ENCODE measurements at regions not wholly inside any gene's neighbourhood (a gene's known extent, or its start where the extent isn't known, plus 50 kb on each side); places are given as distances from the start of the nearest gene placed in this dataset.

- Histone ChIP-seq H3K9me2 (ENCODE audit: insufficient read depth, low read length) (no peaks in the 10 kb centered on the region), H3K79me2 (replicated peaks; ENCODE audit: insufficient read depth, low read length) (no peaks in the 10 kb centered on the region), H2AFZ (ENCODE audit: low read depth, low read length) (no peak overlapping the region), H4K20me1 (ENCODE audit: insufficient read depth) (no peaks in the 10 kb centered on the region), H3K9me3 (ENCODE audit: low read length) (no peaks in the 10 kb centered on the region), H3K4me3 (ENCODE audit: low read length) (no peak overlapping the region), H3K36me3 (ENCODE audit: insufficient read depth, low read length) (no peaks in the 10 kb centered on the region), H3K27me3 (ENCODE audit: insufficient read depth, low read depth, low read length) (no peaks in the 10 kb centered on the region), H3F3A (ENCODE audit: insufficient read depth, low read length, poor library complexity, severe bottlenecking) (no peaks in the 10 kb centered on the region), H3K9ac (ENCODE audit: low read length) (no peak overlapping the region), H3K27ac (ENCODE audit: low read length) (no peak overlapping the region), H3K4me2 (ENCODE audit: low read length) (no peak overlapping the region)
- TF ChIP-seq POLR2AphosphoS5 (IDR thresholded peaks at IDR 0.05) (no peak), EP300 (conservative IDR thresholded peaks at IDR 0.05; ENCODE audit: poor library complexity, severe bottlenecking) (peak; percentile 15)
Observed at GRCh38 chr12:5226581-5226980, 182.9 kb downstream of the KCNA5 start.

DNA sequence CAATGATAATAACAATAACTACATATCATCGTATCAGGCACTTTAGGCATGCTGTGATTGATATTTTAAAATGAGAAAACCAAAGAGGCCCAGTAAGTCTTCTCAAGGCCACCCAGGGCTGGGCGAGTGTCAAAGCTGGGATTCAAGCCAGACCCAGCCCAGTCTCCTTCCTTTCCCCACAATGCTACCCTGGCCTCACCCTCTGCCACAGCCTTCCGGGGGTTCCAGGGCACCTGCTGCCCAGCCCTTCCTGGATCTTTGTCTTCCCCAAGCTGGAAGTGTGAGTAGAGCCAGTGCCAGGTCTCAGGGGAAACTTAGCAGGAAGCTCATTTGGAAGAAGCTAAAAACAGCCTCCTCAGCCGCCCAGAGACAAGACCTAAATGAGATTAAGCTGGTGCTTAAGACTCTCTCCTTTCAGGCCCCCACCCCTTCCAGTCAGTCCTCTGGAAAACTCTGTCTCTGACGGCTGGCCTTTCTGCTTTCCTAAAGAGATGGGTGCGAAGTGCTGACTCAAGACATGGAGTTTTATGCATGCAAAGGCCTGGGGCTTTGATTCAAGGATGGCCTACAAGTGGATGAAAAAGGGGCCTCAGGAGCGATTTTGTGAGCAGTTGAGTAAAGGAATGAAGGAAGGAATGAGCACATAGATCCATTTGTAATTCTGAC lies 184.2 kb downstream of the KCNA5 start:
- Histone ChIP-seq H3K27ac (ENCODE audit: low read length) (no peak overlapping the region), H3F3A (ENCODE audit: insufficient read depth, low read length, poor library complexity, severe bottlenecking) (no peaks in the 10 kb centered on the region), H3K4me2 (ENCODE audit: low read length) (no peak overlapping the region), H3K9me2 (ENCODE audit: insufficient read depth, low read length) (no peaks in the 10 kb centered on the region), H3K9me3 (ENCODE audit: low read length) (no peaks in the 10 kb centered on the region), H3K27me3 (ENCODE audit: insufficient read depth, low read depth, low read length) (no peaks in the 10 kb centered on the region), H4K20me1 (ENCODE audit: insufficient read depth) (no peaks in the 10 kb centered on the region), H3K79me2 (replicated peaks; ENCODE audit: insufficient read depth, low read length) (no peaks in the 10 kb centered on the region), H3K36me3 (ENCODE audit: insufficient read depth, low read length) (no peaks in the 10 kb centered on the region), H3K4me3 (ENCODE audit: low read length) (no peak overlapping the region), H3K9ac (ENCODE audit: low read length) (no peak overlapping the region), H2AFZ (ENCODE audit: low read depth, low read length) (no peak overlapping the region)
- TF ChIP-seq TAF1 (IDR thresholded peaks at IDR 0.05; ENCODE audit: low read depth), result no peak
- no peak for TF ChIP-seq RAD21 (conservative IDR thresholded peaks at IDR 0.05)
- TF ChIP-seq MXI1 (conservative IDR thresholded peaks at IDR 0.05; ENCODE audit: poor library complexity, severe bottlenecking), result no peak
- TF ChIP-seq SMC3 (conservative IDR thresholded peaks at IDR 0.05; ENCODE audit: poor library complexity), result no peak
- no peak for TF ChIP-seq EZH2 (IDR thresholded peaks at IDR 0.05; ENCODE audit: borderline replicate concordance, insufficient read depth, low read length, poor library complexity, severe bottlenecking)
- TF ChIP-seq EP300 (conservative IDR thresholded peaks at IDR 0.05; ENCODE audit: poor library complexity, severe bottlenecking), result no peak
- TF ChIP-seq, protein P1, sequence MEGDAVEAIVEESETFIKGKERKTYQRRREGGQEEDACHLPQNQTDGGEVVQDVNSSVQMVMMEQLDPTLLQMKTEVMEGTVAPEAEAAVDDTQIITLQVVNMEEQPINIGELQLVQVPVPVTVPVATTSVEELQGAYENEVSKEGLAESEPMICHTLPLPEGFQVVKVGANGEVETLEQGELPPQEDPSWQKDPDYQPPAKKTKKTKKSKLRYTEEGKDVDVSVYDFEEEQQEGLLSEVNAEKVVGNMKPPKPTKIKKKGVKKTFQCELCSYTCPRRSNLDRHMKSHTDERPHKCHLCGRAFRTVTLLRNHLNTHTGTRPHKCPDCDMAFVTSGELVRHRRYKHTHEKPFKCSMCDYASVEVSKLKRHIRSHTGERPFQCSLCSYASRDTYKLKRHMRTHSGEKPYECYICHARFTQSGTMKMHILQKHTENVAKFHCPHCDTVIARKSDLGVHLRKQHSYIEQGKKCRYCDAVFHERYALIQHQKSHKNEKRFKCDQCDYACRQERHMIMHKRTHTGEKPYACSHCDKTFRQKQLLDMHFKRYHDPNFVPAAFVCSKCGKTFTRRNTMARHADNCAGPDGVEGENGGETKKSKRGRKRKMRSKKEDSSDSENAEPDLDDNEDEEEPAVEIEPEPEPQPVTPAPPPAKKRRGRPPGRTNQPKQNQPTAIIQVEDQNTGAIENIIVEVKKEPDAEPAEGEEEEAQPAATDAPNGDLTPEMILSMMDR (IDR thresholded peaks at IDR 0.05; ENCODE audit: poor library complexity, severe bottlenecking), result no peak
- TF ChIP-seq, protein P2, sequence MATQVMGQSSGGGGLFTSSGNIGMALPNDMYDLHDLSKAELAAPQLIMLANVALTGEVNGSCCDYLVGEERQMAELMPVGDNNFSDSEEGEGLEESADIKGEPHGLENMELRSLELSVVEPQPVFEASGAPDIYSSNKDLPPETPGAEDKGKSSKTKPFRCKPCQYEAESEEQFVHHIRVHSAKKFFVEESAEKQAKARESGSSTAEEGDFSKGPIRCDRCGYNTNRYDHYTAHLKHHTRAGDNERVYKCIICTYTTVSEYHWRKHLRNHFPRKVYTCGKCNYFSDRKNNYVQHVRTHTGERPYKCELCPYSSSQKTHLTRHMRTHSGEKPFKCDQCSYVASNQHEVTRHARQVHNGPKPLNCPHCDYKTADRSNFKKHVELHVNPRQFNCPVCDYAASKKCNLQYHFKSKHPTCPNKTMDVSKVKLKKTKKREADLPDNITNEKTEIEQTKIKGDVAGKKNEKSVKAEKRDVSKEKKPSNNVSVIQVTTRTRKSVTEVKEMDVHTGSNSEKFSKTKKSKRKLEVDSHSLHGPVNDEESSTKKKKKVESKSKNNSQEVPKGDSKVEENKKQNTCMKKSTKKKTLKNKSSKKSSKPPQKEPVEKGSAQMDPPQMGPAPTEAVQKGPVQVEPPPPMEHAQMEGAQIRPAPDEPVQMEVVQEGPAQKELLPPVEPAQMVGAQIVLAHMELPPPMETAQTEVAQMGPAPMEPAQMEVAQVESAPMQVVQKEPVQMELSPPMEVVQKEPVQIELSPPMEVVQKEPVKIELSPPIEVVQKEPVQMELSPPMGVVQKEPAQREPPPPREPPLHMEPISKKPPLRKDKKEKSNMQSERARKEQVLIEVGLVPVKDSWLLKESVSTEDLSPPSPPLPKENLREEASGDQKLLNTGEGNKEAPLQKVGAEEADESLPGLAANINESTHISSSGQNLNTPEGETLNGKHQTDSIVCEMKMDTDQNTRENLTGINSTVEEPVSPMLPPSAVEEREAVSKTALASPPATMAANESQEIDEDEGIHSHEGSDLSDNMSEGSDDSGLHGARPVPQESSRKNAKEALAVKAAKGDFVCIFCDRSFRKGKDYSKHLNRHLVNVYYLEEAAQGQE (IDR thresholded peaks at IDR 0.05; ENCODE audit: borderline replicate concordance), result no peak
- TF ChIP-seq POLR2AphosphoS5 (IDR thresholded peaks at IDR 0.05), result no peak
